Esophagus squamous epithelium (tissue), 4 donors: ENCODE measurements at regions not wholly inside any gene's neighbourhood (a gene's known extent, or its start where the extent isn't known, plus 50 kb on each side); places are given as distances from the start of the nearest gene placed in this dataset.

ENCODE experiments used
- CTCF ChIP-seq, 6 experiments: fragments of 450-650 bp in 4 of 6; fragments of 200-600 bp in 2 of 6; sonication (generic) in 2 of 6; IDR thresholded peaks; one replicate each; pipeline ENCODE4 v1.5.1; 2016 to 2019; ENCODE audit warnings: antibody characterized with exemption in 6 of 6, mild to moderate bottlenecking in 4 of 6, moderate library complexity in 4 of 6
- POLR2A ChIP-seq, 4 donors: fragments of 450-650 bp; IDR thresholded peaks; one replicate each; pipeline ENCODE4 v1.6.1; 2017; ENCODE audit warnings: antibody characterized with exemption in 4 of 4, mild to moderate bottlenecking in 4 of 4, moderate library complexity in 3 of 4

- no peak for TF ChIP-seq CTCF (IDR thresholded peaks at IDR 0.05)
- no peak for TF ChIP-seq POLR2A (IDR thresholded peaks at IDR 0.05)
Observed at GRCh38 chr5:125266106-125266505, 519.7 kb upstream of the ZNF608 start.
